Suprapubic skin (tissue), 3 donors: ENCODE measurements at regions not wholly inside any gene's neighbourhood (a gene's known extent, or its start where the extent isn't known, plus 50 kb on each side); places are given as distances from the start of the nearest gene placed in this dataset.

Experiments used
- CTCF ChIP-seq, 2 donors: fragments of 200-600 bp in 1 of 2; fragments of 450-650 bp in 1 of 2; sonication (generic) in 1 of 2; IDR thresholded peaks; one replicate each; pipeline ENCODE4 v1.5.1; 2016 to 2019; ENCODE audit warnings: antibody characterized with exemption in 2 of 2, mild to moderate bottlenecking in 1 of 2, moderate library complexity in 1 of 2
- POLR2A ChIP-seq, 2 donors: fragments of 450-650 bp; IDR thresholded peaks; one replicate each; pipeline ENCODE4 v1.6.1; 2017; ENCODE audit warnings: antibody characterized with exemption in 2 of 2, mild to moderate bottlenecking in 2 of 2, moderate library complexity in 2 of 2

GRCh38 chr12:58570411-58570810 is 349.9 kb downstream of the LRIG3 start:
- TF ChIP-seq CTCF (IDR thresholded peaks at IDR 0.05) (no peak), POLR2A (IDR thresholded peaks at IDR 0.05) (no peak)
